Right atrium auricular region (tissue), 2 donors: ENCODE measurements at regions not wholly inside any gene's neighbourhood (a gene's known extent, or its start where the extent isn't known, plus 50 kb on each side); places are given as distances from the start of the nearest gene placed in this dataset.

Source experiments
- DNase-seq: peaks from one replicate; pipeline ENCODE4 v3.0.0-alpha.2; 2019; ENCODE audit warnings: low spot score
- H3K27ac ChIP-seq, 2 donors: fragments of 200-600 bp; sonication (generic); 1 replicate in 1 of 2; 2 replicates in 1 of 2; pipeline ENCODE4 v1.5.1; 2016 to 2019
- H3K27me3 ChIP-seq, 2 donors: fragments of 200-600 bp; sonication (generic); one replicate each; pipeline versions ENCODE4 v1.5.1 to v1.6.0; 2017 to 2019
- H3K36me3 ChIP-seq: fragments of 200-600 bp; sonication (generic); one replicate; pipeline ENCODE4 v1.5.1; 2016
- H3K4me1 ChIP-seq, 2 donors: fragments of 200-600 bp; sonication (generic); one replicate each; pipeline versions ENCODE4 v1.5.1 to v1.6.0; 2017 to 2019
- H3K4me3 ChIP-seq, 2 donors: fragments of 200-600 bp; sonication (generic); 1 replicate in 1 of 2; 2 replicates in 1 of 2; pipeline ENCODE4 v1.5.1; 2017 to 2019; ENCODE audit warnings: mild to moderate bottlenecking in 1 of 2, moderate library complexity in 1 of 2
- H3K9me3 ChIP-seq, 2 donors: fragments of 200-600 bp; sonication (generic); one replicate each; pipeline ENCODE4 v1.5.1; 2019
- TF ChIP-seq, protein P1 (sequence below), 2 donors: fragments of 200-600 bp; sonication (generic); IDR thresholded peaks; one replicate each; pipeline ENCODE4 v1.5.1; 2019; ENCODE audit warnings: antibody characterized with exemption in 2 of 2

DNA sequence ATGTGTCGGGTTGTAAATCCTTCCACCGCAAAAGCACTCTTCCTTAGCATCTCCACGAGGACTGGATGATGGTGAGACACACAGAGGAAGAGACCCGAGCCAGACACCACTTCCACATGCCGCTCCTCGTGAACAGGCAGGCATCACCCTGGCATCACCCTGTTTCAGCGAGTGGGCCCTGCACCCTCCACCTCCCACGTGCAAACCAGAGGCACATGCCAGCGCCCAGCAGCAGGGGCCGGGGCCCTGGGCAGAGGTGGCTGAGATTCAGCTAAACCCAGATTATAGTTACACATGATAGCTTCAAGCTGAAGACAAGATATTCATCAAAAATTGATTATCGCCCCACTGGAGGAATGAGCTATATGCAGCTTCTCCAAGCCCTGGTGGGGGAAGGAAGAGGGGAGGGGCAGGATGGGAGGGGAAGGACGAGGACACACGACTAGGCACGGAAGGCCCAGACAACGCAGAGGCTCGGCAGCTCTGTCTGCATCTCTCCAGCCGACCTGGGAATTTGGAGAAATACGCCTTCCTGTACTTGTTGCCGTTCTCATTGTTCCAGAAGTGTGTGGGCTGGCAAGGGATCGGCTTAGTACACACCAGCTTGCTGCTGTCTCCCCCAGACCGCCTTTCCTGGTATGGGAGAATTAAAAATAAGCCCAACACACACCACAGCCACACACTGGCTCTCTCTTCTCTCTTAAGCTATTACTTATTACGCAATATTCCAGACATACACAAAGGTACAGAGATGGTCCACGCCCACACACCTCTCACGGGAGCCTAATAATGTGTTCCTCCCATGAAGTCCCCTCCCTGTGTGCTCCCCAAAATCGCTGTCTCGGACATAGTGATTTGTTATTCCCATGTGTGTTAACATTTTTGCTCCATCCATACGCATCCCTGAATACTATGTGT lies 50.4 kb upstream of the ZNF354A start:
- no peak for DNase-seq
- H3K9me3 ChIP-seq = no peaks in the 10 kb centered on the region
- no peaks in the 10 kb centered on the region for H3K36me3 ChIP-seq
- H3K4me3 ChIP-seq = no peak overlapping the region
- no peak overlapping the region for H3K27ac ChIP-seq
- no peaks in the 10 kb centered on the region for H3K4me1 ChIP-seq
- TF ChIP-seq, protein P1, sequence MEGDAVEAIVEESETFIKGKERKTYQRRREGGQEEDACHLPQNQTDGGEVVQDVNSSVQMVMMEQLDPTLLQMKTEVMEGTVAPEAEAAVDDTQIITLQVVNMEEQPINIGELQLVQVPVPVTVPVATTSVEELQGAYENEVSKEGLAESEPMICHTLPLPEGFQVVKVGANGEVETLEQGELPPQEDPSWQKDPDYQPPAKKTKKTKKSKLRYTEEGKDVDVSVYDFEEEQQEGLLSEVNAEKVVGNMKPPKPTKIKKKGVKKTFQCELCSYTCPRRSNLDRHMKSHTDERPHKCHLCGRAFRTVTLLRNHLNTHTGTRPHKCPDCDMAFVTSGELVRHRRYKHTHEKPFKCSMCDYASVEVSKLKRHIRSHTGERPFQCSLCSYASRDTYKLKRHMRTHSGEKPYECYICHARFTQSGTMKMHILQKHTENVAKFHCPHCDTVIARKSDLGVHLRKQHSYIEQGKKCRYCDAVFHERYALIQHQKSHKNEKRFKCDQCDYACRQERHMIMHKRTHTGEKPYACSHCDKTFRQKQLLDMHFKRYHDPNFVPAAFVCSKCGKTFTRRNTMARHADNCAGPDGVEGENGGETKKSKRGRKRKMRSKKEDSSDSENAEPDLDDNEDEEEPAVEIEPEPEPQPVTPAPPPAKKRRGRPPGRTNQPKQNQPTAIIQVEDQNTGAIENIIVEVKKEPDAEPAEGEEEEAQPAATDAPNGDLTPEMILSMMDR (IDR thresholded peaks at IDR 0.05) = no peak
- H3K27me3 ChIP-seq = no peaks in the 10 kb centered on the region
